ENCODE measurements at regions not wholly inside any gene's neighbourhood (a gene's known extent, or its start where the extent isn't known, plus 50 kb on each side); places are given as distances from the start of the nearest gene placed in this dataset.

DNA sequence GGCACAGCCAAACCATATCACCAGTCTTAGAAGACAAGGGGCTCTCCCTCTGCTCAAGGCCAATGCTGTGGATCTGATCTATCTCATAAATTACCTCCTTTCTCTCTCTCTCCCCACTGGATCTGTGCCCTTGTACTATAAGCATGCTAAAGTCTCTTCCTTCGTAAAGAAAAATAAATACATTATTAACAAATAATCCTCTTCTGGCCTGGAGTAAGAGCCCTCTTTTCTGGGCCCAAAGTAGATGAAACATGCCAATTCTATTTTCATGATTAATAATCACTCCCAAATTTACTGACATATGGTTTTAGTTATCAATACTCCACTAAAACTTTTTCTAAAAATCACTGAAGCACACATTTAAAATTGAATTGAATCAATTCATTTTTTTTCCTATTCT is 889.7 kb downstream of the ADGRL2 start:
- DNase-seq (ENCODE audit: low spot score) (no peak), ATAC-seq (no peak)
- no peak for TF ChIP-seq PRDM15 (CRISPR knock-in tag; IDR thresholded peaks at IDR 0.05)
- no peak for TF ChIP-seq ZNF423 (CRISPR knock-in tag; IDR thresholded peaks at IDR 0.05)
- TF ChIP-seq, protein P1, sequence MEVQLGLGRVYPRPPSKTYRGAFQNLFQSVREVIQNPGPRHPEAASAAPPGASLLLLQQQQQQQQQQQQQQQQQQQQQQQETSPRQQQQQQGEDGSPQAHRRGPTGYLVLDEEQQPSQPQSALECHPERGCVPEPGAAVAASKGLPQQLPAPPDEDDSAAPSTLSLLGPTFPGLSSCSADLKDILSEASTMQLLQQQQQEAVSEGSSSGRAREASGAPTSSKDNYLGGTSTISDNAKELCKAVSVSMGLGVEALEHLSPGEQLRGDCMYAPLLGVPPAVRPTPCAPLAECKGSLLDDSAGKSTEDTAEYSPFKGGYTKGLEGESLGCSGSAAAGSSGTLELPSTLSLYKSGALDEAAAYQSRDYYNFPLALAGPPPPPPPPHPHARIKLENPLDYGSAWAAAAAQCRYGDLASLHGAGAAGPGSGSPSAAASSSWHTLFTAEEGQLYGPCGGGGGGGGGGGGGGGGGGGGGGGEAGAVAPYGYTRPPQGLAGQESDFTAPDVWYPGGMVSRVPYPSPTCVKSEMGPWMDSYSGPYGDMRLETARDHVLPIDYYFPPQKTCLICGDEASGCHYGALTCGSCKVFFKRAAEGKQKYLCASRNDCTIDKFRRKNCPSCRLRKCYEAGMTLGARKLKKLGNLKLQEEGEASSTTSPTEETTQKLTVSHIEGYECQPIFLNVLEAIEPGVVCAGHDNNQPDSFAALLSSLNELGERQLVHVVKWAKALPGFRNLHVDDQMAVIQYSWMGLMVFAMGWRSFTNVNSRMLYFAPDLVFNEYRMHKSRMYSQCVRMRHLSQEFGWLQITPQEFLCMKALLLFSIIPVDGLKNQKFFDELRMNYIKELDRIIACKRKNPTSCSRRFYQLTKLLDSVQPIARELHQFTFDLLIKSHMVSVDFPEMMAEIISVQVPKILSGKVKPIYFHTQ (CRISPR knock-in tag; IDR thresholded peaks at IDR 0.05), result no peak
- no peak for TF ChIP-seq CREM (CRISPR knock-in tag; IDR thresholded peaks at IDR 0.05)
- TF ChIP-seq GABPB1 (CRISPR knock-in tag; IDR thresholded peaks at IDR 0.05), result no peak
- Mint-ChIP-seq H3K4me3 (no peak overlapping the region), H3K9me3 (peaks cover 33% of the 10 kb centered on the region), H3K27ac (no peak overlapping the region), H3K4me1 (no peaks in the 10 kb centered on the region), H3K27me3 (ENCODE audit: low read depth) (no peaks in the 10 kb centered on the region; the same call in 1 of the 2 replicates), H3K36me3 (peaks cover 12% of the 10 kb centered on the region)
- ChIA-PET POLR2A (no interaction called here), CTCF (no interaction called here)

GRCh38 chr1:82689217-82689616 is 888.5 kb downstream of the ADGRL2 start:
- Mint-ChIP-seq H3K4me1 (no peaks in the 10 kb centered on the region), H3K27me3 (ENCODE audit: low read depth) (no peaks in the 10 kb centered on the region; the same call in 1 of the 2 replicates), H3K9me3 (peaks cover 33% of the 10 kb centered on the region), H3K36me3 (peaks cover 12% of the 10 kb centered on the region), H3K27ac (no peak overlapping the region), H3K4me3 (no peak overlapping the region)
- no peak for ATAC-seq
- POLR2A ChIA-PET, result no interaction called here
- CTCF ChIA-PET, result no interaction called here
- DNase-seq (ENCODE audit: low spot score), result no peak
- no peak for TF ChIP-seq USF1 (CRISPR knock-in tag; IDR thresholded peaks at IDR 0.05)
- TF ChIP-seq GTF2I (CRISPR knock-in tag; conservative IDR thresholded peaks at IDR 0.05), result no peak
- TF ChIP-seq ETV6 (CRISPR knock-in tag; IDR thresholded peaks at IDR 0.05), result no peak
- TF ChIP-seq JAZF1 (CRISPR knock-in tag; IDR thresholded peaks at IDR 0.05), result no peak
- TF ChIP-seq PRDM15 (CRISPR knock-in tag; IDR thresholded peaks at IDR 0.05), result no peak
- TF ChIP-seq ZNF317 (CRISPR knock-in tag; IDR thresholded peaks at IDR 0.05; ENCODE audit: borderline replicate concordance, low read depth), result no peak
- TF ChIP-seq, protein P2, sequence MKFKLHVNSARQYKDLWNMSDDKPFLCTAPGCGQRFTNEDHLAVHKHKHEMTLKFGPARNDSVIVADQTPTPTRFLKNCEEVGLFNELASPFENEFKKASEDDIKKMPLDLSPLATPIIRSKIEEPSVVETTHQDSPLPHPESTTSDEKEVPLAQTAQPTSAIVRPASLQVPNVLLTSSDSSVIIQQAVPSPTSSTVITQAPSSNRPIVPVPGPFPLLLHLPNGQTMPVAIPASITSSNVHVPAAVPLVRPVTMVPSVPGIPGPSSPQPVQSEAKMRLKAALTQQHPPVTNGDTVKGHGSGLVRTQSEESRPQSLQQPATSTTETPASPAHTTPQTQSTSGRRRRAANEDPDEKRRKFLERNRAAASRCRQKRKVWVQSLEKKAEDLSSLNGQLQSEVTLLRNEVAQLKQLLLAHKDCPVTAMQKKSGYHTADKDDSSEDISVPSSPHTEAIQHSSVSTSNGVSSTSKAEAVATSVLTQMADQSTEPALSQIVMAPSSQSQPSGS (CRISPR knock-in tag; IDR thresholded peaks at IDR 0.05; ENCODE audit: borderline replicate concordance, low read depth), result no peak
- no peak for TF ChIP-seq TP53 (CRISPR knock-in tag; IDR thresholded peaks at IDR 0.05)
- no peak for TF ChIP-seq ERG (CRISPR knock-in tag; IDR thresholded peaks at IDR 0.05)
- TF ChIP-seq, protein P3, sequence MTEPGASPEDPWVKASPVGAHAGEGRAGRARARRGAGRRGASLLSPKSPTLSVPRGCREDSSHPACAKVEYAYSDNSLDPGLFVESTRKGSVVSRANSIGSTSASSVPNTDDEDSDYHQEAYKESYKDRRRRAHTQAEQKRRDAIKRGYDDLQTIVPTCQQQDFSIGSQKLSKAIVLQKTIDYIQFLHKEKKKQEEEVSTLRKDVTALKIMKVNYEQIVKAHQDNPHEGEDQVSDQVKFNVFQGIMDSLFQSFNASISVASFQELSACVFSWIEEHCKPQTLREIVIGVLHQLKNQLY (CRISPR knock-in tag; IDR thresholded peaks at IDR 0.05), result no peak
- TF ChIP-seq ESRRA (CRISPR knock-in tag; IDR thresholded peaks at IDR 0.05; ENCODE audit: borderline replicate concordance), result no peak
- TF ChIP-seq ZNF512 (CRISPR knock-in tag; IDR thresholded peaks at IDR 0.05; ENCODE audit: borderline replicate concordance), result no peak
- no peak for TF ChIP-seq E2F4 (CRISPR knock-in tag; IDR thresholded peaks at IDR 0.05; ENCODE audit: borderline replicate concordance, low read depth)
